ENCODE measurements at regions not wholly inside any gene's neighbourhood (a gene's known extent, or its start where the extent isn't known, plus 50 kb on each side); places are given as distances from the start of the nearest gene placed in this dataset.

DNA sequence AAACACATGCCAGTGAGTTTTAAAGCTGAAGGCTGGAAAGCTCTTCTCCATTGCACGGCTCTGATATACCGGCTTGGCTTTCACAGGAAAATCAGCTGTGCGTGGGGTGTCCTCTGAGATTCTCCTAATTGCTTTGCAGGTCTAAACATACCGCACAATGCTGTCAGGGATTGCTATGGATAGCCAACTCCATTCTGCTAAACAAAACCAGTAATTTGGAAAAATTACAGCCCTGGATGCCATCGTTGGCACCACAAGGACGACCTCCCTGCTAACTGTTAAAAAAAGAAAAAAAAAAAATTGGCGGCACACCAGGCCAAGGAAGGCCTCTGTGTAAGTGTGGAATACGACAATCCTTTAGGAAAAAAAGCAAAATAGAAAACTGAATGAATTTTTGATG is 118.6 kb upstream of the ADARB2 start:
- 44 to 56% methylated on average over 1 to 8 of the region's 8 CpGs for WGBS, 2 donors (ENCODE audit: low coverage in 1 of 2)
- H3K9me3 ChIP-seq = no peaks in the 10 kb centered on the region
- no peak for TF ChIP-seq POLR2AphosphoS5 (IDR thresholded peaks at IDR 0.05)
- TF ChIP-seq, protein P1, sequence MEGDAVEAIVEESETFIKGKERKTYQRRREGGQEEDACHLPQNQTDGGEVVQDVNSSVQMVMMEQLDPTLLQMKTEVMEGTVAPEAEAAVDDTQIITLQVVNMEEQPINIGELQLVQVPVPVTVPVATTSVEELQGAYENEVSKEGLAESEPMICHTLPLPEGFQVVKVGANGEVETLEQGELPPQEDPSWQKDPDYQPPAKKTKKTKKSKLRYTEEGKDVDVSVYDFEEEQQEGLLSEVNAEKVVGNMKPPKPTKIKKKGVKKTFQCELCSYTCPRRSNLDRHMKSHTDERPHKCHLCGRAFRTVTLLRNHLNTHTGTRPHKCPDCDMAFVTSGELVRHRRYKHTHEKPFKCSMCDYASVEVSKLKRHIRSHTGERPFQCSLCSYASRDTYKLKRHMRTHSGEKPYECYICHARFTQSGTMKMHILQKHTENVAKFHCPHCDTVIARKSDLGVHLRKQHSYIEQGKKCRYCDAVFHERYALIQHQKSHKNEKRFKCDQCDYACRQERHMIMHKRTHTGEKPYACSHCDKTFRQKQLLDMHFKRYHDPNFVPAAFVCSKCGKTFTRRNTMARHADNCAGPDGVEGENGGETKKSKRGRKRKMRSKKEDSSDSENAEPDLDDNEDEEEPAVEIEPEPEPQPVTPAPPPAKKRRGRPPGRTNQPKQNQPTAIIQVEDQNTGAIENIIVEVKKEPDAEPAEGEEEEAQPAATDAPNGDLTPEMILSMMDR (IDR thresholded peaks at IDR 0.05) = no peak
- no peak for TF ChIP-seq EP300 (IDR thresholded peaks at IDR 0.05)
- no peak for TF ChIP-seq POLR2A (IDR thresholded peaks at IDR 0.05)

DNA sequence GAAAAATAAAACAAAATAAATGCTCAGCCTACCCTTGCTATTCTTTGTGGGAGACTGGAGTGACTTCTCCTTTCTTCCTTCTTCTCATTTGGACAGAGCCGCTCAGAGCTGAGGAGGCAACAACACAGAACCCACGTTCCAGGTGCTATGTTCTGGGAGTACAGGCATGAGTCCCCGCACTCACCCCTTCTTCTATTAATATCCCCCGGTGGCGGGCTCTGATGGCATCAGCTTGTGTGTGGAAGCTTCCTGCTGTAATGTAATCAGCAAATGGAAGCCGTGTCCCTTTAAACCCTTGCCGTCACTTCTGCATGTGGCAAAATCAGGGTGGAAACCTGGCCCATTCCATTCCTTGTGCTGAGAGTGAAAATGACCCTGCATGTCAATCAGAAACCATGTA is 116.9 kb upstream of the ADARB2 start:
- Histone ChIP-seq H3K9me3 (peaks cover 0 to 7% (median 0%) of the 10 kb centered on the region in 3 donors), H3K27ac (no peak overlapping the region), H3K36me3 (no peaks in the 10 kb centered on the region), H3K27me3 (no peaks in the 10 kb centered on the region), H3K4me1 (no peaks in the 10 kb centered on the region), H3K4me3 (no peak overlapping the region)
- ATAC-seq = no peak
- WGBS, 2 donors (ENCODE audit: low coverage in 1 of 2) = 78 to 95% methylated on average over 3 to 5 of the region's 7 CpGs
- TF ChIP-seq EP300 (IDR thresholded peaks at IDR 0.05) (no peak), POLR2A (IDR thresholded peaks at IDR 0.05) (no peak), POLR2AphosphoS5 (IDR thresholded peaks at IDR 0.05) (no peak)
- TF ChIP-seq, protein P1 (IDR thresholded peaks at IDR 0.05) = no peak

More for the DNA sequence above, 118.6 kb upstream of the ADARB2 start:
- Histone ChIP-seq H3K4me1 (no peaks in the 10 kb centered on the region), H3K4me3 (no peak overlapping the region), H3K27ac (no peak overlapping the region), H3K36me3 (no peaks in the 10 kb centered on the region), H3K27me3 (peaks cover 6% of the 10 kb centered on the region)
- no peak for ATAC-seq

DNA sequence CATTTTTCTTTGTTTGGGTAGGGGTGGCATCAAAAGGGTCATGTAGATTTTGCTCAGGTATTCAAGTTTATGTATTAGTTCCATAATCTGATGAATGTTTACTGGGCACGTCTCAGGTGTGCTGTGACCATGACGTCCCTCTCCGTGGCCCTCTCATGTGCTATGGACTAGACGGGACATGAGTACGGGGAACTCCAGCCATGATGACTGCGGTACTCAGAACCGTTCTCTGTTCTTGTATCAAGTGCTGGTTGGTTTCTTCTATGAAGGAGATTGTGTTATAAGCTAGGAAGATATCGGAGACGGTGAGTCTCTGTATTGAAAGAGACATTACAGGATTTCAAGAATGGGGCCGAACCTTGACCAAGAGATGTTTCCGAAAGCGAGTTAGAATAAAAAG is 116.5 kb upstream of the ADARB2 start:
- Histone ChIP-seq H3K4me3 (no peak overlapping the region), H3K4me1 (no peaks in the 10 kb centered on the region), H3K27ac (no peak overlapping the region), H3K9me3 (peaks cover 0 to 7% (median 0%) of the 10 kb centered on the region in 3 donors), H3K27me3 (no peaks in the 10 kb centered on the region), H3K36me3 (no peaks in the 10 kb centered on the region)
- 88 to 90% methylated on average over 4 to 12 of the region's 12 CpGs for WGBS, 2 donors (ENCODE audit: low coverage in 1 of 2)
- no peak for TF ChIP-seq EP300 (IDR thresholded peaks at IDR 0.05)
- TF ChIP-seq, protein P1 (IDR thresholded peaks at IDR 0.05) = no peak
- no peak for TF ChIP-seq POLR2AphosphoS5 (IDR thresholded peaks at IDR 0.05)
- TF ChIP-seq POLR2A (IDR thresholded peaks at IDR 0.05) = no peak
- no peak for ATAC-seq

GRCh38 chr10:1852841-1853240 is 115.5 kb upstream of the ADARB2 start:
- Histone ChIP-seq H3K27ac (no peak overlapping the region), H3K4me1 (no peaks in the 10 kb centered on the region), H3K9me3 (peaks cover 0 to 7% (median 0%) of the 10 kb centered on the region in 3 donors), H3K27me3 (no peaks in the 10 kb centered on the region), H3K36me3 (no peaks in the 10 kb centered on the region), H3K4me3 (no peak overlapping the region)
- WGBS, 2 donors (ENCODE audit: low coverage in 1 of 2) = 82 to 92% methylated on average over 6 of the region's 6 CpGs
- TF ChIP-seq POLR2AphosphoS5 (IDR thresholded peaks at IDR 0.05) = no peak
- no peak for TF ChIP-seq POLR2A (IDR thresholded peaks at IDR 0.05)
- TF ChIP-seq EP300 (IDR thresholded peaks at IDR 0.05) = no peak
- TF ChIP-seq, protein P1 (IDR thresholded peaks at IDR 0.05) = no peak
- no peak for ATAC-seq

DNA sequence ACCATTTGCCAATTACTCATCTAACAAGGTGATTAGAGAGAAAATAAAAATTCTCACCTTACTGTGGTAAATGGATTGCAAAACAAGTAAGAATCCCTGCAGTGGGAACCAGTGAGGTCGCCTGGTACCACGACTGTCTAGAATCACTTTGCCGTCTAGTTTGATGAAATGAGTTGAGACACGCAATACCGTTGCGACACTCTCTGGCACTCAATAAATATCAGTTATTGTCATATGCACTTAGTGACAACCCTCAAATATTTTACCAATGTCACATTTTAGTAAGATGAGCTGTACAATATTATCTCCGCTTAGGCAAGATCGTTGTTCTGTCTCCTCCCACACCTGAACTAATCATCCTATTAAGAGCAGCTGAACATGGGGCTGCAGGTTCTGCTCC is 114.4 kb upstream of the ADARB2 start:
- ATAC-seq = no peak
- TF ChIP-seq, protein P1 (IDR thresholded peaks at IDR 0.05) = no peak
- TF ChIP-seq POLR2A (IDR thresholded peaks at IDR 0.05) (no peak), EP300 (IDR thresholded peaks at IDR 0.05) (no peak), POLR2AphosphoS5 (IDR thresholded peaks at IDR 0.05) (no peak)
- WGBS, 2 donors (ENCODE audit: low coverage in 1 of 2) = 93 to 94% methylated on average over 8 of the region's 8 CpGs
- no peak overlapping the region for H3K27ac ChIP-seq
- H3K4me3 ChIP-seq = no peak overlapping the region
- H3K4me1 ChIP-seq = no peaks in the 10 kb centered on the region
- no peaks in the 10 kb centered on the region for H3K36me3 ChIP-seq
- H3K9me3 ChIP-seq = peaks cover 0 to 7% (median 0%) of the 10 kb centered on the region in 3 donors
- H3K27me3 ChIP-seq = no peaks in the 10 kb centered on the region
